HG03432 (cell line): ENCODE measurements at regions not wholly inside any gene's neighbourhood (a gene's known extent, or its start where the extent isn't known, plus 50 kb on each side); places are given as distances from the start of the nearest gene placed in this dataset.

Experiments used
- ATAC-seq: cut with Tn5 transposase; IDR thresholded peaks from one replicate; pipeline ENCODE4 v1.9.1; 2021; ENCODE audit warnings: mild to moderate bottlenecking, moderate library complexity; ENCODE audit not compliant: unreplicated experiment

DNA sequence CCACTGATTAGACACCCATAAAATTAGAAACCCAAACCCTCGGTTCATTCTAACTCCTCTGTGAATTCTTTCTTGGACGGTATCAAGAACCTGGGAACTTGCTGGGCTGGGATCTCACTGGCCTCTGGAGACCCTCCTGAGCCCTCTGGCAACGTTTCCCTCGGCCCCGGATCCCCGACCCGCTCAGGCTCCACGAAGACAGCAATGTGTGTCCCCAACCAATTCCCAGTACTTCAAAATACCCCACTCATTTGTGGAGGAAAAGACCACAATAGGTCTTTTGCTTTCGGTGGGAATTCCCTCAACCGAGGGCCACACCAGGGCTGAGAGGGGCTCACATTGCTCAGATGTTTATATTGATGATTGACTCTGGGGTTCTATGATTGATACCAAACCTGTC is 117.9 kb upstream of the PRR20G start:
- ATAC-seq = no peak

DNA sequence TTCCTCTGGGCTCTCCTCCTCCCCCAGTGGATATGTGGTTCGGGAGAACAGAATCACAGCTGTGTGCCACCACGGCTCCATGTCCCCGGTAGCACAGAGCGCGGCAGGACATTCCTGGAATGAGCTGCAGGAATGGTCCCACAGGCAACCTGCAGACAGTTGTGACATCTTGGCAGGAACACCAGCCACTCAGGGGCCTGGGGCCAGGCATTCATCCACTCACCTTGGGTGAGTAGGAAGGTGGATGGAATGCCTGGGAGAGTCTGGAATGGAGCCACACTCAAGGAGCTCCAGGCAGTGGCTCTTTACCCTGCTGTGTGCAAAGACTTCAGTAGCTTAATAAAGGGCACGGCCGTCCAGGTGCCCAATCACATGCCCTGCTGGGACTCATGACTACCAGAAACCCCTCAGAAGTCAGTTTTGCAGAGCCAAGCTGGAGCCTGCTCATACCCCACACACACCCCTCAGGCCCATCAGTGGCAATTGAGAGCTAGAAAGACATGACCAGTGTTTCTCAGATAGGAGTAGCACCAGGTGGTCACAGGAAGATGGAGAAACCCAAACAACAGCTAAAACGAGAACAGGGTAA is 117.3 kb upstream of the PRR20G start:
- no peak for ATAC-seq

DNA sequence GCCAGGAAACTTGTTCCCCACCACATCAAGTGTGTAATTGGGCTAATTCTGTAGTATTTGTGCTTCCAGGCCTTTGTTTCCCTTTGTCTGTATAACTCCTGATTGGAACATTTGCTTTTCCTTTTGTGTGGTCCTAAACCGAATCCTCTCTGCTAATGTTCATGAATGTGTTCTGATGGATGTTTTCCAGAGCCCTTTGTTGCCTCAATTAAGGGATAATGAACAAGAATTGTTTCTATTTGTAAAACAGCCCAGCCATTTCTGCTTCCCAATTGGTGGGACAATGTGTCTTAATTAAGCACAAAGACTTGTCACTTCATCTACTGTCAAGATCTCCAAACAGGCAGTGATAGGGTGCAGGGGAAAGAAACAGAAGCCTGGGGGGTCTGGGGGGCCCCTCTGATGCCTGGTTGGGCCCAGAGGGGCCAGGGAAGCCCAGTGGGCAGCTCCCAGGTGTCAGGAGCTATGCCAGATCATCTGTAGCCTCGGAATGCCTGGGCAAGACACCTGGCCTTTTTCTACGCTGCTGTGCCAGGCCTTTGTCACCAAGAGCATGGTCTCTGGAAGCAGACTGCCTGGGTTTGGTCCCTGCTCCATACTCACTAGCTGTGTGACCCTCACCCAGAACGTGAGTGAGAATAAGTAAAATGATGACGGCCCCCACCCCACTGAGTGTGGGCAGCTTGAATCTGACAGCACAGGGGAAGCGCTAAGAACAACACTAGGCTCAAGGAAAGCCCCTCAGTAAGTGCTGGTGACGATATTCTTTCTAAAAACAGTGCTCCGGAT is 116.6 kb upstream of the PRR20G start:
- no peak for ATAC-seq

DNA sequence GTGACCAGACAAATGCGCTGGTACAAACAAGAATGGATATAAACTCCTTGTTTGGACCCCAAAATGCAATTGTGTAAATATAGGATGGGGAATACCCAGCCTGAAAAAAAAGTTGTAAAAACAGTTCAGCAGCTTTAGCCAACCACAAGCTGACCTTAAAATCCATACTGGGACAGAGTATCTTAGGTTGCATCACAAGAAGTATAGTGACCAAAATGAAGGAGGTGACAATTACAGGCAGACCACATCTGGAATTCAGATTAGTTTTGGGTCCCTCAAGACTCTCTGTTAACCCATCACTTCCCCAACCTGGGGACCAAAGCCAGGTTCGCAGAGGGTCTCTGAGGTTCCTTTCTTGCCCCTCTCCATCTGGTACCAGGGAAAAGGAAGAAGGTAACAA is 115.9 kb upstream of the PRR20G start:
- no peak for ATAC-seq

DNA sequence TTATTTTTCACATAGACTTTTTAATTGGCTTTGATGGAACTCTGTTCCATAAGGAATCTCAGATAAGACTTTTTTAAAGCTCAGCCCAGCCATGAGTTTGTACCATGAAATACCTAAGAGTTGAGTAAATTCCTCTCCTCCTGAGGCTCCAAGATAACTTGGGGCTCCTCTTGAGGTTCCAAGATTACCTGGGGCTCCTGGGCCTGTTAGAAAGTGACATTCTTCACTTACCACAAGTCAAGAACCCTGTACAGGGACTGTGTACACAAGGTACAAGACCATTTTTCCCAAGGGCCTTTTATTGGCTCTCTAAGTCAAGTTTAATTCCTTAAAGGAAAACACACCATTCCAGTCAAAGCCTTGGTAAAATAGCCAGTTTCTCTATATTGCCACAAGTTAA is 111.3 kb upstream of the PRR20G start:
- no peak for ATAC-seq

DNA sequence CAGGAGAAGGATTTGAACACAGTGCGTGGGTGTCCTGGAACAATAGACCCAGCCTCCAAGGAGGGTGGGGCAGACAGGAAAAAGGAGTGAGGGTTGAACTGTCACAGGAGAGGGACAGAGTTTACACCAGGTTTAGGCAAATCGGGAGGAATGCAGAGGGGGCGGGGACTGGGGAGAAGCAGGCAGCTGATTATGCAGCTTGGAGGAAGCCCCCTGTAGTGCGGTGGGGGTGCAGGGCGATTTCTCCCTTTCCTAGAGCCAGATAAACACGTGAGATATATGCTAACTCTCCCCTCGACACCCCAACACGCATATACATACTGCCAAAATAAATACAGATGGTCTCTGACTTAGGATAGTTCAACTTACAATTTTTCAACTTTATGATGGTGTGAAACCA is 108.6 kb upstream of the PRR20G start:
- ATAC-seq = no peak

DNA sequence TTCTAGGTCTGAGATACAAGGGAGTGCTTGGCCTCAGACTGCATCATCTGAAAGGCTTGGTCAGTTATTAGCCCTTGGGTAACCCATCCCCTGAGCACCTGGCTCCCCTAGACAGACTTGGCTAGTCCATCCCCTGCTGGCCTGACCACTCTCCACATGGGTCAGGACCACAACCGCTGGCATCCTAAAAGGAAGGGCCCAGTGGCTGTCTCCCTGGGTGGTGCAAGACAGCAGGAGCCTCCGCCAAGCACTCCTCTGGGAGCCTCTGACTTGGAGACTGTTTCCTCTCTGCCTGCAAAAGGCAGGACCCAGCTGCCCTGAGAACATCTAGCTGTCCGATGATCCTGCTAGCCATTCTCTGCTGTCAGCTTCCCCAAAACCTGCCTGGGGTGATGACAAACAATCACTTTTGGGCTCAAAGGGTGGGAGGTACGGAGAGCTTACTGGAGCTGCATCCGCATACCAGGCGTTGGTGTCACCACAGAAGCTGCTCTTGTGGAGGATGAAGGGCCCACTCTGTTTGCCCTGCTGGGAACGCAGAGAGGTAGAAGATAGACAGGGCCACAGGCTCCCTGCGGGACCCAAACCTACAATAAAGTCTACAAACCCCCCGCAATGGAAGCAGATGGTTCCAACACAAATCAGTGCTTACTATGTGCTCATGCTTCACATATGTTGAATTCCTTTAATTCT is 108.0 kb upstream of the PRR20G start:
- ATAC-seq = no peak

DNA sequence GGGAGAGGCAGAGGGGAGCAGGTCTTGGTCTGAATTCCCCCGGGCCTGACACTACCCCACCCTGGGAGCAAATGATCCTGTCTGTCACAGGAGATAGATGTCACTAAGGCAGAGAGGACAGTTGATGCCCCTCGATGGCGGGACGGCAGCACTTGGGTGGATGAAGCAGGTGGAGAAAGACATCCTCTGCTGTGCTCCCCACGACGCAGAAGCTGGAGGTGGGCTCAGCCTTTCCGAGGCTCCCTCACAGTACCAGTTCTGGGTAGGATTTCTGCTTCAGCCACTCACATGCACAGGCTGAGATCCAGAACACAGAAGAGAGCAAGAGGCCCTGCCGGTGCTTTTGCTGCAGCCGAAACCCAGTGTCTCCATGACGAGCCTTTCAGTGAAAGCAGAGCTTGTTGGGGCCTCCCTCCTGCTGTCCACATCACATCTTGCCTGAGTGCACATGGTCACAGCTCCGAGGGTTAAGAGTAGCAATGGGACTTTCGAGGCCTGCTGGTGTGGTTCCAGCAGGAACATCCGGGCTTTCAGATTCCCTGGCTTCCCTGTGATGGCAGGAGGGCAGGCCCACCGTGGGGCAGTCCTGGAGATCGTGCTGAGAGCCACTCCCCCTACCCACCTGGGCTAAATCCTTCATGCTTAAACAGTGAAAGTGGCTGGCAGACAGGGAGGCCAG is 107.3 kb upstream of the PRR20G start:
- ATAC-seq = no peak

DNA sequence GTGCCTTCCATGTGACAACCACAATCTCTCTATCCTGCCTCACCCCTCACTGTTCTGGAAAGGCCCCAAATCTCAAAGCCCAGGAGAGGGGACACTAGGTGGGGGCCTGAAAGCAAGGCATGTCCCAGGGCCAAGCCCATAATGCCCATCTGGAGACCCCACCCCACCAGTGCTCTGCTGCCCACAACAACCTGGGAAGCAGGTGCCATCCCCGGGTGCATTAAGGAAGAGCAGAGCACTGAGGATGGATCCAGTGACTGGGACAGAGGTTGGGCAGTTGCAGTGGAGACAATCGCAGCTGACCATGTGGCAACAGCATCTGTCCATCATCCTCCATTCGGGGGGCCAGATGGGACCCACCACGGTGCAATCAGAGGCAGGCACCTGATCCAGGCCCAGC is 106.2 kb upstream of the PRR20G start:
- no peak for ATAC-seq

DNA sequence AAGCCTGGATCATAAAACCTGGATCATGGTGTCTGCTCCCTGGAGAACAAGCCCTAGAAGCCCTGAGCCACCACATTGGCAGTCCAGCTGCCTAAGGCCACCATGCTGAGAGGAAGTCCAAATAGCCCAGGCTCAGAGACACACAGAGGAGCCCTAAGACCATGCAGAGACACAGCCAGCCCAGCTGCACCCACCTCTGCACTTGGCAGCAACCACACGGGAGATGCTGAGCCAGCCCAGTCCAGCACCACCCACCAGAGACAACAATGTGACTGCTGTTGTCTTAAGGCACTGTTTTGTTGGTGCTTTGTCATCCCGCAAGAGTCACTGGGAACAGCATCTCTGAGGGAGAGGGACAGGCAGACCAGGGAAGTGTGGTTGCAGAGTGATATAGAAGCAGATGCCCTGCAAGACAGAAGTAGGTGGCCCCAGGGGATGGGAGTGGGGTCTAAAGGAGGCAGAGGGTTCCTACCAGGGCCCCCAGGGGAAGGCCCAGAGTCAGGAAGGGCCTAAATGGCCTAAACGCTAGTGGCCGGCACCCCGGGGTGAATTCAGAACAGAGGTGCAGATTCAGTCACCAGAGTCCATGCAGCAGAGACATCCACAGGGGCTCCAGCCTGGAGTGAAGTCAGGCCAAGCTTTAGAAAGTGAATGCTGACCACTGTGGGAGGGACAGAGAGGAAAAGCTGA is 105.4 kb upstream of the PRR20G start:
- ATAC-seq = no peak

DNA sequence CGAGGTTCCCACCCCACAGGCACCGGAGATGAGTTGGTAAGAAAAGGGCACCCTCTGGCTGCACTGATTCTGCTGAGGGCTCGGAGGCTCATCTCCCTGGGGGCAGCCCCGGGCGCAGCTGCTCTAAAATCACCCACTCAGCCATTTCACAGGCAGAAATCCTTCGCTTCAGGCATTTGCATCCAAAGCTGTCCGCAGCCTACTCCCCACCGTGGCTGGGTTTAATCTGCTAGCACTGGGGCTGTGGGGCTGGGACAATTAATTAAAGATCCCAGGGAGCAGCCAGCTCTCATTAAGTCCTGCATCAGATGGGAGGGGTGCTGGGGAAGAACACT is 104.3 kb upstream of the PRR20G start:
- ATAC-seq = no peak

DNA sequence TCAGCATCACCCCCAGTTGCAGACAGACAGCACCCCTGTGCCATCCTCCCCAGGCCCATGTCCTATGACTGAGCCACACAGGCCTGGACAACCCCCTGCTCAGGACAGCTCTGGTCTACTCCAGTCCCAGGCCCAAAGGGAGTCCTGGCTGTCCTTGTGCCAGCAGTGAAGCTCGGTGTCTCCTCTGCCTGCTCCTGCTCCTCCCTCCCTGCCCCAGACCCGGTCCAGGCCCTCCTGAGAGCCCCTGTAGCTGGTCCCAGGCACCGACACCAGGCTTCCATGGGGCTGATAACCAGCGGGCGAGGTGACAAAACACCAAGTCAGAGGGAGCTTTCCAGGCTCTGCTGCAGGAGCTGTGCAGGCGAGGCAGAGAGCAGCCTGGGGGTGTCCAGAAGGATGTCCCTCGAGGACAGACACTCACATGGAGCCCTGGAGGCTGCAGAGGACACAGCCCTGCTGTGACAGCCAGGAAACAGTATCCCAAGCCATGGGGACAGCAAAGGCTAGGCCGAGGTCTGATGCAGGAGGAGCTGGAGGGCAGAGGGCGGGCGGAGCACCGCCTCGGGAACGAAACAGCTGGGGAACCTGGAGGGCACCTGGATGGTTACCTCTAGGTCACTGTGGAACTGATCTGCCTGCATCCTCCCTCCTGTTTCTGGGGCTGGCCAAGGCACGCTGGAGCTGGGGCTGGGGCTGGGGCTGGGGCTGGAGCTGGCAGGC is 103.8 kb upstream of the PRR20G start:
- no peak for ATAC-seq

DNA sequence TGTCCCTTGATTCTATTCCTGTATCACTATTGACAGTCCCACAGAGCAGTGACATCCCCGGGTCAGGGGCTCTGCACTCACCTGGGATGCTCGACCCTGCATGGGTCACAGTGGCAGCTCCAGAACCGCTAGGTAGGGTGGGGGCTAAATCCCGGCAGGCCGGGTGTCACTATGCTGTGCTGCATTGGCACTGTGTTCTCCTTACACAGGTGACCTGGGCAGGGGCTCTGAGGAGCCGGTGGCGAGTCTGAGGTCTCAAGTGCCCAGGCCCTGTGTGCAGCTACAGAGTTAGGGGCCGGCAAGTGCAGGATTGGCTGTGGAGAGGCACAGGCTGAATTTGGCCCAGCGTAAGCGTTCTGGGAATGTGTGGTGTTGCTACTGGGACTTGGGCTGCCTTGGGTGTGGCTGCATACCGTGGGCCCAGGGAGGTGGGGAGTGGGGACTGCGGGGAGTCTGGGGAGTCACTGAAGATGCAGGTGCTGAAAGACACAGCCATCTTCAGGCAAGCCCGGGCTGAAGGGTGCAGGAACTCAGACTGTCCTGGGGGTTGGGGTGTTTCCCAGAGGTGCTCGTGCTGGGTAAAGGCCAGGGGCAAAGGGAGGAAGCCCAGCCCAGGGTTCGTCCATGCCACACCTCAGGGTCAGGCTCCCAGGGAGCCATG is 102.6 kb upstream of the PRR20G start:
- no peak for ATAC-seq

DNA sequence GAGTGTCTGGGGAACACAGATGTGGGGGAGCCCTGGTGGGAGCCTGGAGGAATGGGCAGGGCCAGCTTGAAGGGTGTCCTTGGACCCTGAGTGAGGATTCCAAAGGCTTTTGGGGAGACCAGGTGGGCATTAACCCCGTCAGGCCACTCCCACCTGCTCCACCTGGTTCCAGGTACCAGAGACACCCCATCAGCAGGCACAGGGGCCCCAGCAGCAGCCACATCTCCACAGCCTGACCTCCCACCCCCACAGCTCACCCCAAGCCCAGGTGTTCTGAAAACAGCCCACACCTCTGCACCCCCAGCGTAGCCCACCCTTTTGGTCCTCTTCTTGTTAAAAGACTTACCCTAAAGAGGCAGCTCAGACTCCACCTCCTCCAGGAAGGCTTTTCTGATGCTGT is 102.1 kb upstream of the PRR20G start:
- no peak for ATAC-seq

DNA sequence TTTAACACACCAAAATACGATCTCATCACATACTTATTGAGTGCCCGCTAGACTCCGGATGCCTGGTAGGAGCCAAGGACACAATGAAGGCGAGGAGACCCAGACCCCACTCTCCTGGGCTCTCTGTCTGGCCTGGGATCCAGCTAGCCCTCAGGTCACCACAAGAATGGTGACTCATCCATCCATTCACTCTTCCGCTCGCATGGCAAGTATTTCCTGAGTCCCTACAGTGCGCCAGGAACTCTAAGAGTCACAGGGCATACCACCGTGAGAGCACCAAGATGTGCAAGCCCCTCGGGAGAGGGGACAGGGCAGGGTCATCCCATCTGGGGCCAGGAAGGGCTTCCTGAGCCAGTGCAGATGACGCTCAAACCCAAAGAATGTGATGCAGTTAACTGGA is 101.6 kb upstream of the PRR20G start:
- no peak for ATAC-seq

DNA sequence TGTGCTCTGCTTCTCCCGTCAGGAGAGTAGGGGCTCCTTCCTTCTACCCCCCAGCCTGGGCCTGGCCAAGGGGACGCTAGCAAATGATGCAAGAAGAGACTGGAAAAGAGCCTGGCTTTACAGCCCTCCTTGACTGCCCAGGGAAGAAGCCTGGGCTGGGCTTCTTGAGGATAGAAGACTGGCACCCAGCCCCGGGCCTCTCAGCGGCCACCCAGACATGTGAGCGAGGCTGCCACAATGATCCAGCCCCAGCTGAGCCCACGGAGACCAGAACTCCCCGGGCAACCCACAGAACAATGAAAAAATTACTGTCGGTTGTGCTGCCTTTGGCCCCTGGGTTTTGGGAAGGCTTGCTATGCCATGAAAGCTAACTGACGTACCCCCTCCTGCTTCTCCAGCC is 100.6 kb upstream of the PRR20G start:
- ATAC-seq = no peak

DNA sequence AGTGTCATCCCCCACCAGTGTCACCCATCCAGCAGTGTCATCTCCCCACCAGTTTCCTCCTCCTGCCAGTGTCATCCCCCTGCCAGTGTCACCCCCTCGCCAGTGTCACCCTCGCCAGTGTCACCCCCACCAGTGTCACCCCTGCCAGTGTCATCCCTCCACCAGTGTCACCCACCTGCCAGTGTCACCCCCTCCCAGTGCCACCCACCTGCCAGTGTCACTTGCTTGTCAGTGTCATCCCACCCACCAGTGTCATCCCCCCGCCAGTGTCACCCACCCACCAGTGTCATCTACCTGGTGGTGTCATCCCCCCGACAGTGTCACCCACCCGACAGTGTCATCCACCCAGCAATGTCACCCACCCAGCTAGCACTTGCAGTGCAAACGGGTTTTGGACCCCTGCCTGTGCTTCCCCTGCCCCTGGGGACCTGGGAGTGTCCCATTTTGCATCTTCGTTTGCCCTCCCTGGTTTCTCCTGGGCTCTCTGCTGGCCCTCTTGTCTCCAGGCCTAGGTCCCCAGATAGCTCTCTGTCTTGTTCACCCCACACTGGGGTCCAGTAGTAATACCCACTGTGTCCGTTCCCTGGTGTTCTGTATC is 99.8 kb upstream of the PRR20G start:
- ATAC-seq = no peak

DNA sequence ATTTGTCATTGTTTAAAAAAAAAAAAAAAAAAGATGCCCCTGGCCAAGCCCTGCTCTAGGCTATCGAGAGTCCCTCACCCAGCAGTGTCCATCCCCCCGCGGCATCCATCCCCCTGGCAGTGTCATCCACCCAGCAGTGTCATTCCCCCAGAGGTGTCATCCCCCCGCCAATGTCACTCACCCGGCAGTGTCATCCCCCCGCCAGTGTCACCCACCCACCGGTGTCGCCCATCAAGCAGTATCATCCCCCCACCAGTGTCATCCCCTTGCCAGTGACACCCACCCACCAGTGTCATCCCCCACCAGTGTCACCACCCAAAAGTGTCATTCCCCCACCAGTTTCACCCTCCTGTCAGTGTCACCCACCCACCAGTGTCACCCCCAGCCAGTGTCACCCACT is 99.3 kb upstream of the PRR20G start:
- ATAC-seq = no peak

DNA sequence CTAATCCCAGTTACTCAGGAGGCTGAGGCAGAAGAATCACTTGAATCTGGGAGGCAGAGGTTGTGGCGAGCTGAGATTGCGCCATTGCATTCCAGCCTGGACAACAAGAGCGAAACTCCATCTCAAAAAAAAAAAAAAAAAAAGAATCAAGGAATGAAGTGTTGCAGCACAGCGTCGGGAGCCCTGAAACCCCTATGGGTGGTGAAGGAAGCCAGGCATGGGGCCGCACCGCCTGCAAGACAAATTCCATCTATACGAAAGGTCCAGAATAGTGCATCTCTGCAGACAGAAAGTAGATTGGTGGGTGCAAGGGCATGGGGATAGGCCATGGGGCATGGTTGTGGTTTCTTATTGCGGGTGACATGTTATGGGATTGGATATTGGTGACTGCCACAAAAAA is 98.6 kb upstream of the PRR20G start:
- no peak for ATAC-seq

DNA sequence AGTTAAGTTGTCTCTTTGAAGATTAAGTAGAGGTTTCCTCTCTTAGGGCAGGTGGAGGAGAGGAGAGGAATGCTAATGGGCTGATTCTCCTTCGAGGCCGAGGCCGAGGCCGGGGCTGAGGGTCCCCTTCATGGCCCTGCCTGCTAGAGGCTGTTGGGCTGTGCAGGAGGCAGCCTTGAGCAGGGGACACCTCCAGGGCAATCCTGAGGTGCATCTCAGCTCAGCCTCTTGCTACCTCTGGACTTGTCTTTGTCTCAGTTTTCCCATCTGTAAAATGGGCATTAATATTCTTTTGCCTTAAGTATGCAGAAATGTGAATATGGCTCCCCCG is 97.7 kb upstream of the PRR20G start:
- no peak for ATAC-seq
